Keratinocyte (primary cell): ENCODE measurements at regions not wholly inside any gene's neighbourhood (a gene's known extent, or its start where the extent isn't known, plus 50 kb on each side); places are given as distances from the start of the nearest gene placed in this dataset.

Experiments used
- DNase-seq: peaks from one replicate; pipeline ENCODE4 v3.0.0-alpha.2; 2011; ENCODE audit warnings: low read depth, missing footprints, low spot score
- FAIRE-seq: peaks from 2 replicates; lab custom pipeline; 2011; peaks lifted over from hg19 to GRCh38; lab: Jason Lieb, UNC
- H2AFZ ChIP-seq: 2 replicates; pipeline ENCODE4 v1.6.0; 2012; ENCODE audit warnings: low read length, control low read depth, inconsistent platforms; ENCODE audit not compliant: control insufficient read depth
- H3K27ac ChIP-seq: 2 replicates; pipeline ENCODE4 v1.5.1; 2011; ENCODE audit warnings: low read length; ENCODE audit not compliant: control insufficient read depth, insufficient read depth
- H3K27me3 ChIP-seq: 3 replicates; pipeline ENCODE4 v1.6.0; 2011; ENCODE audit warnings: low read length; ENCODE audit not compliant: control insufficient read depth, insufficient read depth; ENCODE audit errors: extremely low read depth
- H3K36me3 ChIP-seq, 2 experiments: 2 replicates in 1 of 2; 3 replicates in 1 of 2; pipeline ENCODE4 v1.5.1; 2011; ENCODE audit warnings: low read length in 2 of 2, mild to moderate bottlenecking in 1 of 2; ENCODE audit not compliant: control insufficient read depth in 2 of 2, insufficient read depth in 2 of 2; ENCODE audit errors: extremely low read depth in 1 of 2
- H3K4me1 ChIP-seq: 3 replicates; pipeline ENCODE4 v1.5.1; 2011; ENCODE audit warnings: low read length; ENCODE audit not compliant: control insufficient read depth, insufficient read depth; ENCODE audit errors: extremely low read depth
- H3K4me2 ChIP-seq: 3 replicates; pipeline ENCODE4 v1.6.0; 2011; ENCODE audit warnings: low read depth, low read length; ENCODE audit not compliant: control insufficient read depth, insufficient read depth; ENCODE audit errors: extremely low read depth
- H3K4me3 ChIP-seq, 3 experiments: fragments of 200-600 bp in 1 of 3; sonication (generic) in 1 of 3; 2 replicates in 2 of 3; 3 replicates in 1 of 3; pipeline ENCODE4 v1.5.1; 2011 to 2016; ENCODE audit warnings: low read length in 3 of 3, mild to moderate bottlenecking in 3 of 3, control low read depth in 2 of 3, inconsistent platforms in 1 of 3, low read depth in 1 of 3, mixed read lengths in 1 of 3, mixed run types in 1 of 3, moderate library complexity in 1 of 3; ENCODE audit not compliant: control insufficient read depth in 2 of 3, insufficient read depth in 2 of 3; ENCODE audit errors: extremely low read depth in 1 of 3
- H3K79me2 ChIP-seq: 2 replicates; pipeline ENCODE4 v1.6.0; 2012; ENCODE audit warnings: low read length; ENCODE audit not compliant: control insufficient read depth, insufficient read depth
- H3K9ac ChIP-seq: 3 replicates; pipeline ENCODE4 v1.6.0; 2011; ENCODE audit warnings: low read length; ENCODE audit not compliant: control insufficient read depth, insufficient read depth; ENCODE audit errors: extremely low read depth
- H3K9me1 ChIP-seq: 3 replicates; pipeline ENCODE4 v1.6.0; 2011; ENCODE audit warnings: low read length; ENCODE audit not compliant: control insufficient read depth, insufficient read depth; ENCODE audit errors: extremely low read depth
- H3K9me3 ChIP-seq: 2 replicates; pipeline ENCODE4 v1.5.1; 2012; ENCODE audit warnings: low read depth, low read length; ENCODE audit not compliant: control insufficient read depth
- H4K20me1 ChIP-seq: 3 replicates; pipeline ENCODE4 v1.6.0; 2011; ENCODE audit warnings: low read length; ENCODE audit not compliant: control insufficient read depth, insufficient read depth; ENCODE audit errors: extremely low read depth
- CTCF ChIP-seq, 3 experiments: IDR thresholded peaks in 1 of 3; conservative IDR thresholded peaks in 1 of 3; optimal IDR thresholded peaks in 1 of 3; 2 replicates in 2 of 3; 3 replicates in 1 of 3; pipeline versions ENCODE3 to v1.5.1; 2011; ENCODE audit warnings: low read length in 3 of 3, mild to moderate bottlenecking in 3 of 3, moderate library complexity in 2 of 3, control low read depth in 1 of 3, inconsistent platforms in 1 of 3; ENCODE audit not compliant: insufficient read depth in 2 of 3; ENCODE audit errors: extremely low read depth in 1 of 3
- EZH2 ChIP-seq: IDR thresholded peaks from one replicate; pipeline ENCODE4 v1.6.1; 2012; ENCODE audit warnings: inconsistent platforms, mild to moderate bottlenecking, low read length, moderate library complexity
- dilution Hi-C: fragments of 300-500 bp; cut with MboI; formaldehyde crosslinking; loops from one replicate; pipeline ENCODE4 v1.7.0; 2020; ENCODE audit warnings: low sequenced_read_pairs; ENCODE audit not compliant: extremely low pct_ligation_motif_present

GRCh38 chr6:135710042-135710441 lies 141.5 kb upstream of the PDE7B start:
- no peaks in the 10 kb centered on the region for H3K4me1 ChIP-seq
- no peak overlapping the region for H3K4me2 ChIP-seq
- H2AFZ ChIP-seq: no peak overlapping the region
- no peaks in the 10 kb centered on the region for H3K9me3 ChIP-seq
- H4K20me1 ChIP-seq: no peaks in the 10 kb centered on the region
- dilution Hi-C loops: no loop called here
- H3K27ac ChIP-seq: no peak overlapping the region
- H3K9me1 ChIP-seq: no peaks in the 10 kb centered on the region
- no peak overlapping the region for H3K4me3 ChIP-seq
- DNase-seq: no peak
- H3K9ac ChIP-seq: no peak overlapping the region
- no peaks in the 10 kb centered on the region for H3K27me3 ChIP-seq
- no peaks in the 10 kb centered on the region for H3K36me3 ChIP-seq
- no peaks in the 10 kb centered on the region for H3K79me2 ChIP-seq
- FAIRE-seq: no peak
- TF ChIP-seq CTCF (optimal IDR thresholded peaks at IDR 0.05 in 1 of 3, IDR thresholded peaks at IDR 0.05 in 1 of 3, conservative IDR thresholded peaks at IDR 0.05 in 1 of 3; ENCODE audit: extremely low read depth in 1 of 3, insufficient read depth in 2 of 3, low read length in 3 of 3) (no peak), EZH2 (no peak)

GRCh38 chr6:135722190-135722589 lies 129.3 kb upstream of the PDE7B start:
- Histone ChIP-seq H3K4me2 (peak overlapping the region; percentile 51), H3K9me3 (no peaks in the 10 kb centered on the region), H3K27me3 (no peaks in the 10 kb centered on the region), H3K9ac (no peak overlapping the region), H3K27ac (no peak overlapping the region), H3K4me1 (peaks cover 7% of the 10 kb centered on the region), H3K9me1 (no peaks in the 10 kb centered on the region), H3K79me2 (no peaks in the 10 kb centered on the region), H4K20me1 (no peaks in the 10 kb centered on the region), H2AFZ (no peak overlapping the region), H3K36me3 (no peaks in the 10 kb centered on the region), H3K4me3 (no peak overlapping the region)
- TF ChIP-seq EZH2 (no peak), CTCF (optimal IDR thresholded peaks at IDR 0.05 in 1 of 3, IDR thresholded peaks at IDR 0.05 in 1 of 3, conservative IDR thresholded peaks at IDR 0.05 in 1 of 3; ENCODE audit: extremely low read depth in 1 of 3, insufficient read depth in 2 of 3, low read length in 3 of 3) (no peak)
- DNase-seq (no peak), FAIRE-seq (no peak)
- dilution Hi-C loops: no loop called here
